CD14-positive monocyte (primary cell): ENCODE measurements at regions not wholly inside any gene's neighbourhood (a gene's known extent, or its start where the extent isn't known, plus 50 kb on each side); places are given as distances from the start of the nearest gene placed in this dataset.

Experiments used
- DNase-seq, 3 donors: peaks; one replicate each; pipeline ENCODE4 v3.0.0-alpha.2; 2011 to 2022
- H2AFZ ChIP-seq: 2 replicates; pipeline ENCODE4 v1.6.0; 2012; ENCODE audit warnings: mild to moderate bottlenecking, low read depth, low read length, inconsistent platforms; ENCODE audit not compliant: insufficient read depth, poor library complexity, severe bottlenecking
- H3K27ac ChIP-seq, 2 donors: 1 replicate in 1 of 2; 2 replicates in 1 of 2; pipeline ENCODE4 v1.5.1; 2012 to 2013; ENCODE audit warnings: low read length in 2 of 2, control low read depth in 1 of 2, inconsistent platforms in 1 of 2, low read depth in 1 of 2, mild to moderate bottlenecking in 1 of 2
- H3K27me3 ChIP-seq, 2 donors: one replicate each; pipeline versions ENCODE4 v1.6.0 to v1.6.1; 2011 to 2013; ENCODE audit warnings: low read length in 2 of 2; ENCODE audit not compliant: control insufficient read depth in 2 of 2, insufficient read depth in 2 of 2
- H3K36me3 ChIP-seq, 2 donors: replicated peaks in 1 of 2; 1 replicate in 1 of 2; 2 replicates in 1 of 2; pipeline versions ENCODE4 v1.5.1 to v1.6.1; 2012 to 2013; ENCODE audit warnings: low read length in 2 of 2, control low read depth in 1 of 2, inconsistent platforms in 1 of 2, mild to moderate bottlenecking in 1 of 2; ENCODE audit not compliant: insufficient read depth in 2 of 2, control insufficient read depth in 1 of 2
- H3K4me1 ChIP-seq, 2 donors: 1 replicate in 1 of 2; 2 replicates in 1 of 2; pipeline versions ENCODE4 v1.5.1 to v1.6.1; 2012 to 2013; ENCODE audit warnings: low read length in 2 of 2, control low read depth in 1 of 2, inconsistent platforms in 1 of 2, mild to moderate bottlenecking in 1 of 2, moderate library complexity in 1 of 2; ENCODE audit not compliant: insufficient read depth in 2 of 2, control insufficient read depth in 1 of 2
- H3K4me2 ChIP-seq: replicated peaks from 2 replicates; pipeline ENCODE3; 2012; ENCODE audit warnings: low read length, moderate library complexity, mild to moderate bottlenecking; ENCODE audit not compliant: poor library complexity, severe bottlenecking; ENCODE audit errors: extremely low read depth
- H3K4me3 ChIP-seq, 3 experiments: fragments of 200-600 bp in 1 of 3; sonication (generic) in 1 of 3; replicated peaks in 1 of 3; 1 replicate in 2 of 3; 2 replicates in 1 of 3; pipeline ENCODE4 v1.5.1; 2011 to 2013; ENCODE audit warnings: low read length in 3 of 3, mild to moderate bottlenecking in 3 of 3, control low read depth in 2 of 3, low read depth in 2 of 3, inconsistent platforms in 1 of 3, moderate library complexity in 1 of 3
- H3K79me2 ChIP-seq: 2 replicates; pipeline ENCODE4 v1.6.0; 2012; ENCODE audit warnings: mild to moderate bottlenecking, control low read depth, inconsistent platforms, low read length, moderate library complexity; ENCODE audit not compliant: insufficient read depth
- H3K9ac ChIP-seq: 2 replicates; pipeline ENCODE4 v1.6.0; 2017; ENCODE audit warnings: low read length, mild to moderate bottlenecking; ENCODE audit not compliant: insufficient read depth, poor library complexity, severe bottlenecking
- H3K9me3 ChIP-seq, 2 donors: replicated peaks in 1 of 2; 1 replicate in 1 of 2; 2 replicates in 1 of 2; pipeline versions ENCODE4 v1.5.1 to v1.6.1; 2012 to 2013; ENCODE audit warnings: low read length in 2 of 2, control low read depth in 1 of 2; ENCODE audit not compliant: control insufficient read depth in 1 of 2, insufficient read depth in 1 of 2
- H4K20me1 ChIP-seq: 2 replicates; pipeline ENCODE4 v1.6.0; 2012; ENCODE audit warnings: mild to moderate bottlenecking, low read length, control low read depth, moderate library complexity; ENCODE audit not compliant: insufficient read depth
- H3K27ac Mint-ChIP-seq, 7 donors: one replicate each; pipeline ENCODE4 v1.8.0; 2020; ENCODE audit warnings: mild to moderate bottlenecking in 7 of 7, mixed read lengths in 7 of 7, moderate library complexity in 6 of 7, inconsistent platforms in 2 of 7
- H3K27me3 Mint-ChIP-seq, 3 donors: one replicate each; pipeline ENCODE4 v1.8.0; 2021 to 2022; ENCODE audit warnings: low read depth in 3 of 3, mild to moderate bottlenecking in 3 of 3, mixed read lengths in 3 of 3, moderate library complexity in 3 of 3, inconsistent platforms in 1 of 3
- H3K36me3 Mint-ChIP-seq, 2 donors: one replicate each; pipeline ENCODE4 v1.8.0; 2020; ENCODE audit warnings: mixed read lengths in 2 of 2, inconsistent platforms in 1 of 2, mild to moderate bottlenecking in 1 of 2
- H3K4me1 Mint-ChIP-seq: one replicate; pipeline ENCODE4 v1.8.0; 2020; ENCODE audit warnings: mild to moderate bottlenecking, mixed read lengths
- H3K4me3 Mint-ChIP-seq, 2 donors: one replicate each; pipeline ENCODE4 v1.8.0; 2020; ENCODE audit warnings: mild to moderate bottlenecking in 2 of 2, mixed read lengths in 2 of 2, moderate library complexity in 1 of 2
- H3K9me3 Mint-ChIP-seq, 7 donors: one replicate each; pipeline ENCODE4 v1.8.0; 2020 to 2022; ENCODE audit warnings: mixed read lengths in 7 of 7, mild to moderate bottlenecking in 6 of 7, moderate library complexity in 6 of 7, inconsistent platforms in 2 of 7
- CTCF ChIP-seq: fragments of 200-600 bp; IDR thresholded peaks from one replicate; pipeline ENCODE4 v1.8.0; 2022; ENCODE audit warnings: antibody characterized with exemption, mild to moderate bottlenecking
- WGBS: methylation state at CpG from one replicate; pipeline ENCODE4 v1.1.5; 2013; ENCODE audit warnings: missing lambda C conversion rate; ENCODE audit not compliant: insufficient coverage; 5-methylcytosine and 5-hydroxymethylcytosine counted together
- intact Hi-C, 2 donors: fragments of 100-400 bp; cut with micrococcal nuclease; formaldehyde crosslinking; loops; one replicate each; pipeline versions ENCODE4 v1.15.0 to v1.15.1; 2023

DNA sequence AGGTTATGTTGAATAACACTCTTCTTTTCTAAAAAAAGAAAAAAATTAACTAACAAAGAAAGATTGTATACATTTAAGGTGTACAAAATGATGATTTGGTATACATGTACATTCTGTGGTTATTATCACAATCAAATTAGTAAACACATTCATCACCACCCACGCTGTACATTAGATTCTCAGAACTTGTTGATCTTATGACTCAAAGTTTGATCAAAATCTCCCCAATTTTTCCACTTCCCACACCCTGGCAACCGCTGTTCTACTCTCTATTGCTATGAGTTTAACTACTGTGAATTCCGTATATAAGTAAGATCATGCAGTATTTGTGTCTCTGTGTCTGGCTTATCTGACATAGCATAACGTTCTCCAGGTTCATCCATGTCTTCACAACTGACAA lies 469.5 kb upstream of the CHRM3 start:
- intact Hi-C loops, result no loop called here
- no peaks in the 10 kb centered on the region for H3K4me1 Mint-ChIP-seq

DNA sequence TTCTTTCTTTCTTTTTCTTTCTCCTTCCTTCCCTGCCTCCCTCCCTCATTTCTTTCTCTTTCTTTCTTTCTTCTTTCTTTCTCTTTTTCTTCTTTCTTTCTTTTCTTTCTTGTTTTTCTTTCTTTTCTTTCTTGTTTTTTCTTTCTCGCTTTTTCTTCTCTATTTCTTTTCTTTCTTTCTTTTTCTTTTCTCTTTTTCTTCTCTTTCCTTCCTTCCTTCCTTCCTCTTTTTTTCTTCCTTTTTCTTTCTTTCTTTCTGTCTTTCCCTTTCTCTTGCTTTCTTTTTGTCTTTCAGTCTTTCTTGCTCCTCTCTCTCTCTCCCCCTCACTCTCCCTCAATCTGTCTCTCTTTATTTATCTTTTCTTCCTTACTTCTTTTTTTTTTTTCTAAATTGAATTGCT lies 472.0 kb upstream of the CHRM3 start:
- Histone ChIP-seq H3K9me3 (no peaks in the 10 kb centered on the region), H4K20me1 (no peaks in the 10 kb centered on the region), H3K4me1 (no peaks in the 10 kb centered on the region), H3K27ac (no peak overlapping the region), H3K4me3 (no peak overlapping the region), H3K9ac (no peak overlapping the region), H2AFZ (no peak overlapping the region), H3K79me2 (no peaks in the 10 kb centered on the region), H3K36me3 (no peaks in the 10 kb centered on the region), H3K27me3 (no peaks in the 10 kb centered on the region), H3K4me2 (no peak overlapping the region)
- TF ChIP-seq CTCF, result peak; percentile 38
- Mint-ChIP-seq H3K27me3 (peaks cover 0 to 2% (median 0%) of the 10 kb centered on the region in 3 donors), H3K4me1 (no peaks in the 10 kb centered on the region), H3K9me3 (peaks cover 2 to 11% (median 4%) of the 10 kb centered on the region in 7 donors), H3K36me3 (no peaks in the 10 kb centered on the region), H3K27ac (no peak overlapping the region), H3K4me3 (no peak overlapping the region)
- intact Hi-C loops, result no loop called here
- no peak for DNase-seq
- no CpG with 5 or more reads among the region's 1 CpG for WGBS

More for the DNA sequence above, 469.5 kb upstream of the CHRM3 start:
- no peak for DNase-seq
- no peaks in the 10 kb centered on the region for H3K36me3 ChIP-seq
- no peaks in the 10 kb centered on the region for H3K36me3 Mint-ChIP-seq
- no peaks in the 10 kb centered on the region for H3K4me1 ChIP-seq
- no peaks in the 10 kb centered on the region for H3K27me3 ChIP-seq
- no peak overlapping the region for H3K4me3 ChIP-seq
- no peak overlapping the region for H3K27ac ChIP-seq
- TF ChIP-seq CTCF, result no peak
- WGBS, result no CpG with 5 or more reads among the region's 4 CpGs
- no peak overlapping the region for H2AFZ ChIP-seq
- no peak overlapping the region for H3K4me3 Mint-ChIP-seq
- H3K4me2 ChIP-seq, result no peak overlapping the region
- H3K79me2 ChIP-seq, result no peaks in the 10 kb centered on the region
- H3K27me3 Mint-ChIP-seq, result peaks cover 0 to 2% (median 1%) of the 10 kb centered on the region in 3 donors
- H3K9me3 Mint-ChIP-seq, result peaks cover 2 to 8% (median 4%) of the 10 kb centered on the region in 7 donors
- no peaks in the 10 kb centered on the region for H4K20me1 ChIP-seq
- no peak overlapping the region for H3K9ac ChIP-seq
- no peaks in the 10 kb centered on the region for H3K9me3 ChIP-seq
- no peak overlapping the region for H3K27ac Mint-ChIP-seq
